Activated naive CD4-positive, alpha-beta T cell treated with anti-CD3 and anti-CD28 coated beads, Interleukin-2, amount 10 ng/mL, durations not matched to agents 7 days and 5 days (primary cell): ENCODE measurements at regions not wholly inside any gene's neighbourhood (a gene's known extent, or its start where the extent isn't known, plus 50 kb on each side); places are given as distances from the start of the nearest gene placed in this dataset.
"Not testable (repeated sequence)": the region's sequence is repeated elsewhere in the genome, so short reads cannot be mapped to it uniquely, and the experiment has no call there.

Experiments
- CTCF ChIA-PET: fragments of 350-600 bp; sonication (Branson Sonifier 250); formaldehyde crosslinking; loops from one replicate; lab custom pipeline; 2021; ENCODE audit warnings: antibody characterized with exemption; lab: Charles Lee
- DNase-seq: peaks from one replicate; pipeline ENCODE4 v3.0.0-alpha.2; 2020
- H3K27ac Mint-ChIP-seq: one replicate; pipeline ENCODE4 v1.8.0; 2021; ENCODE audit warnings: mild to moderate bottlenecking, moderate library complexity, mixed read lengths
- H3K27me3 Mint-ChIP-seq: one replicate; pipeline ENCODE4 v1.8.0; 2021; ENCODE audit warnings: mild to moderate bottlenecking, mixed read lengths
- H3K36me3 Mint-ChIP-seq: one replicate; pipeline ENCODE4 v1.8.0; 2021; ENCODE audit warnings: mixed read lengths
- H3K4me1 Mint-ChIP-seq: one replicate; pipeline ENCODE4 v1.8.0; 2021; ENCODE audit warnings: mixed read lengths
- H3K4me3 Mint-ChIP-seq: one replicate; pipeline ENCODE4 v1.8.0; 2021; ENCODE audit warnings: mild to moderate bottlenecking, moderate library complexity, mixed read lengths
- H3K9me3 Mint-ChIP-seq: one replicate; pipeline ENCODE4 v1.8.0; 2021; ENCODE audit warnings: mixed read lengths

DNA sequence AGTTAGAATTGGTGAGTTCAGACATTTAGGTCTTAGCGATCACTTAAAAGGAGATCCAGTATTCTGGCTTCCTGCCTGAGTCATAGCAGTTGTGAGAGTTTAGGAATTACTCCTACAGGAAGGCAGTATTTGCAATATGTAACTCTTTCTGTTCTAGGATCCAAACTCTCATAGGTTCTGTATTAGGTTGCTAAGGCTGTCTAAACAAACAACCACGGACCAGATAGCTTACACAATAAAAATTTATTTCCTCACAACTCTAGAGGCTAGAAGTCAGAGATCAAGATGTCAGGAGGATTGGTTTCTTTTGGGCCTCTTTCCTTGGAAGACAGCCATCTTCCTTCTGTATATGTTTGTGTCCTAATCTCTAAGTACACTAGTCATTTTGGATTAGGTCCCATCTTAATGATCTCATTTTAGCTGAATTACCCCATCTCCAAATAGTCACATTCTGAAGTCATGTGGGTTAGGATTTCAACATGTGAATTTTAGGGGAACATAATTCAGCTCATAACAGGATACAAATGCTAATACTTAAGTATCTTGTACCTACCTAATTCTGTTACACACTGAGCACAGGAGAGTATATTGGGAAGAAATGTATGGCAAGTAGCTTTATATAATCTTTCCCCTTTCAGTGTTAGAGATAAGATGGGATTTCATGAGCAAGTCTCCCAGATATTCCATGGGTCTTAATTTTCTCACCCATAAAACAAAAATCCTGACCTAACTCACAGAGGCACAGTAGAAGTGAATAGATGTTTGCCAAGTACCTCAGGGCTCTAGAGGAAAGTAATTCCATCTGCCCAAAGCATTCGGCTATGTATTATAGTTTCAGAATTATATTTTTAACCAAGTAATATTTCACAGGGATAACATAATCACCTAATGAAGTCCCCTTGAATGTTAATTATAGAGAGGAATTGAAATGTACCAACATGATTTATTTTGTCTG lies 144.4 kb downstream of the PTBP2 start:
- Mint-ChIP-seq H3K36me3 (no peaks in the 10 kb centered on the region), H3K9me3 (no peaks in the 10 kb centered on the region), H3K4me3 (no peak overlapping the region), H3K27ac (no peak overlapping the region), H3K27me3 (no peaks in the 10 kb centered on the region), H3K4me1 (no peaks in the 10 kb centered on the region)
- CTCF ChIA-PET, result no interaction called here
- no peak for DNase-seq

- DNase-seq, result no peak
- H3K9me3 Mint-ChIP-seq, result peaks cover 6% of the 10 kb centered on the region
- no peaks in the 10 kb centered on the region for H3K27me3 Mint-ChIP-seq
- no peak overlapping the region for H3K27ac Mint-ChIP-seq
- H3K4me3 Mint-ChIP-seq, result no peak overlapping the region
- H3K4me1 Mint-ChIP-seq, result no peaks in the 10 kb centered on the region
- CTCF ChIA-PET, result no interaction called here
- no peaks in the 10 kb centered on the region for H3K36me3 Mint-ChIP-seq
These were observed 151.2 kb downstream of the PTBP2 start for GRCh38 chr1:96872757-96873156.

DNA sequence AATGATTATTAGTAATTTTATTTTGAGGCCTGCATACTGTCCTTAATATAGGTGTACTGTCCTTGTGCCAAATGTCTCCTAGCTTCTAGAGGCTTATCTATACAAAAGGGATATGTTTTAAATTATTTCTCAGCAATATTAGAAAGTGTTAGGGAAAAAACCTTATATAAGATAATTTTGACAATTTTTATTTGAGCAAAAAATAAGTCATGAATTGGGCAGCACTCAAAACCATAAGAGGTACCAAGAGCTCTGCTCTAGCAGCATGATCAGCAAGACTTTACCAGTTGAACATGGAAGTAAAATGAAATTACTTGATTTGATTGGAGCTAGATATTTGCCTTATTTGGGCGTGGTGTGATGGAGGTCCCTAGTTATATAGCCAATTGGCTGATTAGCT lies 157.1 kb downstream of the PTBP2 start:
- Mint-ChIP-seq H3K9me3 (no peaks in the 10 kb centered on the region), H3K27me3 (no peaks in the 10 kb centered on the region), H3K27ac (no peak overlapping the region), H3K36me3 (no peaks in the 10 kb centered on the region), H3K4me3 (no peak overlapping the region), H3K4me1 (no peaks in the 10 kb centered on the region)
- CTCF ChIA-PET, result no interaction called here
- no peak for DNase-seq

DNA sequence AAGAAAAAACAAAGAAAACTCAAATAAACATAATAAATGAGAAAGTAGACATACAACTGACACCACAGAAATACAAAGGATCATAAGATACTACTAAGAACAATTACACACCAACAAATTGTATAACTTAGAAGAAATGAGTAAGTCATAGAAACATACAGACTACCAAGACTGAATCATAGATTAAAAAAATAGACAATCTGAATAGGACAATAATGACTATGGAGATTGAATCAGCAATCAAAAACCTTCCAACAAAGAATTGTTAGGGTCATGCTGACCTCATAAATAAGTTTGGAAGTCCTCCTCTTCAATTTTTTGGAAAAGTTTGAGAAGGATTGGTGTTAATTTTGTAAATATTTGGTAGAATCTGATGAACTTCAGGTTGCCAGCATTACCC lies 159.0 kb downstream of the PTBP2 start:
- Mint-ChIP-seq H3K4me1 (no peaks in the 10 kb centered on the region), H3K27me3 (no peaks in the 10 kb centered on the region), H3K27ac (no peak overlapping the region), H3K36me3 (no peaks in the 10 kb centered on the region), H3K9me3 (no peaks in the 10 kb centered on the region), H3K4me3 (no peak overlapping the region)
- DNase-seq, result no peak
- CTCF ChIA-PET, result no interaction called here

DNA sequence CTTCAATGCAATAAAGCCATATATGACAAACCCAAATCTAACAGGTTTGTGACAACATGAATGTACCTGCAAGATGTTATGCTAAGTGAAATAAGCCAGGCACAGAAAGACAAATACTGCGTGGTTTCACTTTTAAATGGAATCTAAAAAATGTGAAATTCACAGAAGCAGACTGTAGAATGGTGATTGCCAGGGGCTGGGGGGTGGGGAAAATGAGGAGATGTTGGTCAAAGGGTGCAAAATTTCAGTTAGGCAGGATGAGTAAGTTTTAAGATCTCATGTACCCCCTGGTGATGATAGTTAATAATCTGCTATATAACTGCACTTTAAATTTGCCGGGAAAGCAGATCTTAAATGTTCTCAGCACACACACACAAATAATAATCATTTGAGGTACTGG lies 160.5 kb downstream of the PTBP2 start:
- CTCF ChIA-PET, result no interaction called here
- Mint-ChIP-seq H3K4me1 (no peaks in the 10 kb centered on the region), H3K27me3 (no peaks in the 10 kb centered on the region), H3K4me3 (no peak overlapping the region), H3K27ac (no peak overlapping the region), H3K9me3 (no peaks in the 10 kb centered on the region), H3K36me3 (no peaks in the 10 kb centered on the region)
- no peak for DNase-seq

DNA sequence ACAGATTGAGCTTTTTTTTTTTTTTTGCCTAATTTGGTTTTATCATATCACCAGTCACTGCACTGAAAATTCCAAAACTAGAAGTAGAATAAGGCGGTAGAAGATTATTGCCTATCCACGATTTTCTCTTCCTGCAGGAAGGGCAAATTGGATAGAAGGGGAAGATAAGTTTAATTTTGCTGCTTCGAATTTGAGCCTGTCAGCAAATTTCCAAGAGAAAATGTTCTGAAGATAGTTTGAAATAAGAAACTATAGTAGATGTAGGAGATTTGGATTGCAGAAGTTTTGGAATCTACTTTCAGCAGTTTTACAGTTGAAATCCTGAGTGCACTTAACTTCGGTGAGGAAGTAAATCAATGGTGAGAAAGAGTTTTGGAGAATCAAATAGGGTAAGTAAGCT lies 164.9 kb downstream of the PTBP2 start:
- Mint-ChIP-seq H3K4me3 (no peak overlapping the region), H3K27ac (no peak overlapping the region), H3K27me3 (no peaks in the 10 kb centered on the region), H3K9me3 (no peaks in the 10 kb centered on the region), H3K4me1 (no peaks in the 10 kb centered on the region), H3K36me3 (no peaks in the 10 kb centered on the region)
- CTCF ChIA-PET, result no interaction called here
- no peak for DNase-seq

DNA sequence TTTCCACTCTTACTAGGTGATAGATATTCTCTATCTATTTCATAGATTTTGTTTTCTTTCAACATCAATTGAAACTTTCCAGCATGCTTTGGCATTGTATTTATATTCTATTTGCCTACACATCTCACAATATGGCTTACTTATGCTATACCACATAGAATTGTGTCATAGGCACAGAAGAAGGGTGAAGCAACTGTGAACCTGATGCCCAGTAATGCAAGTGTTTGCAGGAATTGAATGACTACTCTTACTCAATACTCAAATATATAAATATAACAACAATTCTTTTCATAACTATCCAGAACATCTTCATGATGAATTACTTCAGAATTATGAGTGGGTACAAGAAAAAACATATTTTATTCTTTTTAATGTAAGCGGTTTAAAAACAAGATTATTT lies 165.9 kb downstream of the PTBP2 start:
- DNase-seq, result no peak
- no peak overlapping the region for H3K27ac Mint-ChIP-seq
- H3K4me1 Mint-ChIP-seq, result no peaks in the 10 kb centered on the region
- H3K27me3 Mint-ChIP-seq, result no peaks in the 10 kb centered on the region
- H3K4me3 Mint-ChIP-seq, result no peak overlapping the region
- no peaks in the 10 kb centered on the region for H3K36me3 Mint-ChIP-seq
- CTCF ChIA-PET, result no interaction called here
- no peaks in the 10 kb centered on the region for H3K9me3 Mint-ChIP-seq

GRCh38 chr1:96901783-96902363 lies 180.3 kb downstream of the PTBP2 start:
- no peaks in the 10 kb centered on the region for H3K4me1 Mint-ChIP-seq
- H3K27me3 Mint-ChIP-seq, result no peaks in the 10 kb centered on the region
- no peaks in the 10 kb centered on the region for H3K36me3 Mint-ChIP-seq
- DNase-seq, result no peak
- no peak overlapping the region for H3K4me3 Mint-ChIP-seq
- H3K9me3 Mint-ChIP-seq, result peaks cover 12% of the 10 kb centered on the region
- CTCF ChIA-PET, result no interaction called here
- H3K27ac Mint-ChIP-seq, result no peak overlapping the region

DNA sequence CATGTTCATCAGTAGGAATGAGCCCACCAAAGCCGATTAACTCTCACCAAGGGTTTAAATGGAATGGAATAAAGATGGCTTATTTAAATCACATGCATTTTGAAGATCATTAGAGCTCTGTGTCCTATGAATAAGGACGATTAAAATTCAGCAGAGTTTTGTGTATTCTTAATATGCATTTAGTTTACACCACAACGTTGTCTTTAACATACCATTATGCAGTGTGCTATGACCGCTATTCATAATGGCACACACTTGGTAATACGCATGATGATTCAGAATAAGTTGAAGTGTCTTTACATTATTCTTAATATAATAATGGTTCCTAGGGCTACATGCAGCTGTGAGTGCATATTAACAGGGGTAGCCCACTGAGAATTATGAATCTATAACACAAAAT lies 190.7 kb downstream of the PTBP2 start:
- CTCF ChIA-PET, result no interaction called here

GRCh38 chr1:96915701-96916100 lies 194.1 kb downstream of the PTBP2 start:
- H3K4me1 Mint-ChIP-seq, H3K27ac Mint-ChIP-seq, DNase-seq, H3K9me3 Mint-ChIP-seq, H3K4me3 Mint-ChIP-seq, CTCF ChIA-PET, H3K36me3 Mint-ChIP-seq, H3K27me3 Mint-ChIP-seq: not testable (repeated sequence)

More for the DNA sequence above, 190.7 kb downstream of the PTBP2 start:
- Mint-ChIP-seq H3K27ac (no peak overlapping the region), H3K9me3 (no peaks in the 10 kb centered on the region), H3K4me1 (no peaks in the 10 kb centered on the region), H3K27me3 (no peaks in the 10 kb centered on the region), H3K4me3 (no peak overlapping the region), H3K36me3 (no peaks in the 10 kb centered on the region)
- no peak for DNase-seq

GRCh38 chr1:96918406-96918805 lies 196.8 kb downstream of the PTBP2 start:
- DNase-seq, result no peak
- H3K9me3 Mint-ChIP-seq, result peaks cover 1% of the 10 kb centered on the region
- no peaks in the 10 kb centered on the region for H3K36me3 Mint-ChIP-seq
- no peaks in the 10 kb centered on the region for H3K27me3 Mint-ChIP-seq
- H3K4me3 Mint-ChIP-seq, result no peak overlapping the region
- no peak overlapping the region for H3K27ac Mint-ChIP-seq
- no peaks in the 10 kb centered on the region for H3K4me1 Mint-ChIP-seq
- CTCF ChIA-PET, result no interaction called here

DNA sequence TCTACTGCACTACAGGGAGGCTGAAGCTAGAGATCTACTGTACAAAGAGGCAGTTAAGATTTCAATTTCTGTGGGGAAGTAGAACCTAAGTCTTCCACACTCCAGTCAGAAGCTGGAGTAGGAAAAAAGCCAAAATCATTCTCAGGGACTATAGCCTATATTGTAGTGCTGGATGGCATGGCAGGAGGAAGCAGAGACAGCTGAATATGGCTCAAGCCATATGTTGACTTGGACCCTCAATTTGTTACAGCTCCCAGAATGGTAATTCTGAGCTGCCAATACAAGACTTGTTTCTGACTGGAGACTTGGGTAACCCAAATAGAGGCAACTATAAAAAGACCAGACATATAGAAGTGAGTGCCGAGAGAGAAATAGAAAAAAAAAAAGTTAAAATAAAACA lies 200.6 kb downstream of the PTBP2 start:
- DNase-seq, result no peak
- Mint-ChIP-seq H3K9me3 (peaks cover 1% of the 10 kb centered on the region), H3K4me1 (no peaks in the 10 kb centered on the region), H3K27ac (no peak overlapping the region), H3K27me3 (no peaks in the 10 kb centered on the region), H3K36me3 (no peaks in the 10 kb centered on the region), H3K4me3 (no peak overlapping the region)
- CTCF ChIA-PET, result no interaction called here

- DNase-seq, result no peak
- Mint-ChIP-seq H3K4me1 (no peaks in the 10 kb centered on the region), H3K36me3 (no peaks in the 10 kb centered on the region), H3K27ac (no peak overlapping the region), H3K9me3 (peaks cover 1% of the 10 kb centered on the region), H3K4me3 (no peak overlapping the region), H3K27me3 (no peaks in the 10 kb centered on the region)
- CTCF ChIA-PET, result no interaction called here
These were observed 202.2 kb downstream of the PTBP2 start for GRCh38 chr1:96923753-96924152.

DNA sequence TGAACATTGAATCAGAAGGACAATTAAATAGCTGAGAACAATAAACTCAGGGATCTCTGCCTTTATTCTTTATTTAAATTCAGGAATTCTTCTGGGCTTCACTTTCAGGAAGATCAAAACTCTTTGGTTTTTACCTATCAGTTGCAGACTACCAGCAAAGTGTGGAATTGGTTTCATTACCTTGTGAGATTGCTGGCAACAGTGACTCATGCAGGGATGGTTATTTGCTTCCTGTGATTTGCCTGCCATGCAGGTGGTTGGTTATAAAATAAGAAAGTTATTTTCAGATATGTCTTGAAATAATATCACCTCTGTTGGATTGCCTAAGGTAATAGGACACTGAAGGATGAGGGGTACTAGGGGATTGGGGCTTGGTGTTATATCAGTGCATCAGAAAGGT lies 204.6 kb downstream of the PTBP2 start:
- Mint-ChIP-seq H3K4me3 (no peak overlapping the region), H3K9me3 (no peaks in the 10 kb centered on the region), H3K27ac (no peak overlapping the region), H3K27me3 (no peaks in the 10 kb centered on the region), H3K4me1 (no peaks in the 10 kb centered on the region), H3K36me3 (no peaks in the 10 kb centered on the region)
- CTCF ChIA-PET, result no interaction called here
- DNase-seq, result no peak

GRCh38 chr1:96927125-96927524 lies 205.5 kb downstream of the PTBP2 start:
- no peak for DNase-seq
- Mint-ChIP-seq H3K4me3 (no peak overlapping the region), H3K4me1 (no peaks in the 10 kb centered on the region), H3K36me3 (no peaks in the 10 kb centered on the region), H3K9me3 (no peaks in the 10 kb centered on the region), H3K27ac (no peak overlapping the region), H3K27me3 (no peaks in the 10 kb centered on the region)
- CTCF ChIA-PET, result no interaction called here
